Activated B cell treated with CpG ODN at 0.5 μM for 24 hours (primary cell): ENCODE measurements at regions not wholly inside any gene's neighbourhood (a gene's known extent, or its start where the extent isn't known, plus 50 kb on each side); places are given as distances from the start of the nearest gene placed in this dataset.

Experiments
- ATAC-seq: fragments of 200-7000 bp; cut with Tn5 transposase; one replicate; pipeline ENCODE4 v1.10.0; 2021; ENCODE audit warnings: low read depth, mild to moderate bottlenecking, moderate library complexity
- CTCF ChIA-PET: fragments of 350-600 bp; sonication (Branson Sonifier 250); formaldehyde crosslinking; loops from one replicate; lab custom pipeline; 2021; ENCODE audit warnings: antibody characterized with exemption; lab: Charles Lee
- POLR2A ChIA-PET: fragments of 350-600 bp; sonication (Branson Sonifier 250); formaldehyde crosslinking; loops from one replicate; lab custom pipeline; 2021; ENCODE audit warnings: antibody characterized with exemption; lab: Charles Lee
- DNase-seq: peaks from one replicate; pipeline ENCODE4 v3.0.0; 2022
- H3K27ac Mint-ChIP-seq: one replicate; pipeline ENCODE4 v1.8.0; 2020; ENCODE audit warnings: mixed read lengths
- H3K27me3 Mint-ChIP-seq: one replicate; pipeline ENCODE4 v1.8.0; 2021; ENCODE audit warnings: mixed read lengths
- H3K36me3 Mint-ChIP-seq: one replicate; pipeline ENCODE4 v1.8.0; 2021; ENCODE audit warnings: low read depth, mixed read lengths
- H3K4me1 Mint-ChIP-seq: one replicate; pipeline ENCODE4 v1.8.0; 2021; ENCODE audit warnings: mixed read lengths
- H3K4me3 Mint-ChIP-seq: one replicate; pipeline ENCODE4 v1.8.0; 2020; ENCODE audit warnings: mild to moderate bottlenecking, mixed read lengths
- H3K9me3 Mint-ChIP-seq: one replicate; pipeline ENCODE4 v1.8.0; 2020; ENCODE audit warnings: mixed read lengths
- CTCF ChIP-seq: fragments of 200-600 bp; IDR thresholded peaks from one replicate; pipeline ENCODE4 v1.8.0; 2022; ENCODE audit warnings: antibody characterized with exemption, mild to moderate bottlenecking
- intact Hi-C: fragments of 100-400 bp; cut with micrococcal nuclease; formaldehyde crosslinking; loops from one replicate; pipeline ENCODE4 v1.15.1; 2024

GRCh38 chr6:18931086-18931485 is 543.9 kb downstream of the RNF144B start:
- Mint-ChIP-seq H3K27ac (no peak overlapping the region), H3K4me1 (no peaks in the 10 kb centered on the region), H3K27me3 (no peaks in the 10 kb centered on the region), H3K36me3 (no peaks in the 10 kb centered on the region), H3K4me3 (no peak overlapping the region), H3K9me3 (peaks cover 5% of the 10 kb centered on the region)
- CTCF ChIA-PET = no interaction called here
- TF ChIP-seq CTCF = no peak
- DNase-seq = no peak
- ATAC-seq = no peak
- intact Hi-C loops = no loop called here
- POLR2A ChIA-PET = no interaction called here

GRCh38 chr6:18958146-18958545 is 571.0 kb downstream of the RNF144B start:
- no peak overlapping the region for H3K27ac Mint-ChIP-seq
- no peaks in the 10 kb centered on the region for H3K9me3 Mint-ChIP-seq
- POLR2A ChIA-PET = no interaction called here

GRCh38 chr6:18961566-18961965 is 574.4 kb downstream of the RNF144B start:
- DNase-seq = no peak
- Mint-ChIP-seq H3K4me1 (no peaks in the 10 kb centered on the region), H3K9me3 (no peaks in the 10 kb centered on the region), H3K27ac (no peak overlapping the region), H3K4me3 (no peak overlapping the region), H3K27me3 (no peaks in the 10 kb centered on the region), H3K36me3 (no peaks in the 10 kb centered on the region)
- ATAC-seq = no peak
- ChIA-PET POLR2A (no interaction called here), CTCF (no interaction called here)
- TF ChIP-seq CTCF = no peak
- intact Hi-C loops = no loop called here

More at GRCh38 chr6:18958146-18958545, 571.0 kb downstream of the RNF144B start:
- intact Hi-C loops = no loop called here
- TF ChIP-seq CTCF = no peak
- CTCF ChIA-PET = no interaction called here
- DNase-seq (no peak), ATAC-seq (no peak)
- no peaks in the 10 kb centered on the region for H3K4me1 Mint-ChIP-seq
- H3K27me3 Mint-ChIP-seq = no peaks in the 10 kb centered on the region
- no peak overlapping the region for H3K4me3 Mint-ChIP-seq
- no peaks in the 10 kb centered on the region for H3K36me3 Mint-ChIP-seq

GRCh38 chr6:18962361-18962905 is 575.3 kb downstream of the RNF144B start:
- CTCF ChIA-PET = no interaction called here
- H3K27ac Mint-ChIP-seq = no peak overlapping the region
- no peak overlapping the region for H3K4me3 Mint-ChIP-seq
- TF ChIP-seq CTCF = no peak
- intact Hi-C loops = no loop called here
- no peaks in the 10 kb centered on the region for H3K4me1 Mint-ChIP-seq
- ATAC-seq (no peak), DNase-seq (no peak)
- no peaks in the 10 kb centered on the region for H3K36me3 Mint-ChIP-seq
- POLR2A ChIA-PET = no interaction called here
- no peaks in the 10 kb centered on the region for H3K27me3 Mint-ChIP-seq
- H3K9me3 Mint-ChIP-seq = no peaks in the 10 kb centered on the region

- DNase-seq (no peak), ATAC-seq (no peak)
- no peak for TF ChIP-seq CTCF
- POLR2A ChIA-PET = no interaction called here
- Mint-ChIP-seq H3K27me3 (no peaks in the 10 kb centered on the region), H3K4me1 (no peaks in the 10 kb centered on the region), H3K27ac (no peak overlapping the region), H3K9me3 (peaks cover 4% of the 10 kb centered on the region), H3K36me3 (no peaks in the 10 kb centered on the region), H3K4me3 (no peak overlapping the region)
- intact Hi-C loops = no loop called here
- CTCF ChIA-PET = no interaction called here
Measured at GRCh38 chr6:18963439-18963838, 576.3 kb downstream of the RNF144B start.
